Activated B cell treated with CpG ODN at 0.5 μM for 24 hours (primary cell): ENCODE measurements at regions not wholly inside any gene's neighbourhood (a gene's known extent, or its start where the extent isn't known, plus 50 kb on each side); places are given as distances from the start of the nearest gene placed in this dataset.

Experiments
- ATAC-seq: fragments of 200-7000 bp; cut with Tn5 transposase; one replicate; pipeline ENCODE4 v1.10.0; 2021; ENCODE audit warnings: low read depth, mild to moderate bottlenecking, moderate library complexity
- CTCF ChIA-PET: fragments of 350-600 bp; sonication (Branson Sonifier 250); formaldehyde crosslinking; loops from one replicate; lab custom pipeline; 2021; ENCODE audit warnings: antibody characterized with exemption; lab: Charles Lee
- POLR2A ChIA-PET: fragments of 350-600 bp; sonication (Branson Sonifier 250); formaldehyde crosslinking; loops from one replicate; lab custom pipeline; 2021; ENCODE audit warnings: antibody characterized with exemption; lab: Charles Lee
- DNase-seq: peaks from one replicate; pipeline ENCODE4 v3.0.0; 2022
- H3K27ac Mint-ChIP-seq: one replicate; pipeline ENCODE4 v1.8.0; 2020; ENCODE audit warnings: mixed read lengths
- H3K27me3 Mint-ChIP-seq: one replicate; pipeline ENCODE4 v1.8.0; 2021; ENCODE audit warnings: mixed read lengths
- H3K36me3 Mint-ChIP-seq: one replicate; pipeline ENCODE4 v1.8.0; 2021; ENCODE audit warnings: low read depth, mixed read lengths
- H3K4me1 Mint-ChIP-seq: one replicate; pipeline ENCODE4 v1.8.0; 2021; ENCODE audit warnings: mixed read lengths
- H3K4me3 Mint-ChIP-seq: one replicate; pipeline ENCODE4 v1.8.0; 2020; ENCODE audit warnings: mild to moderate bottlenecking, mixed read lengths
- H3K9me3 Mint-ChIP-seq: one replicate; pipeline ENCODE4 v1.8.0; 2020; ENCODE audit warnings: mixed read lengths
- CTCF ChIP-seq: fragments of 200-600 bp; IDR thresholded peaks from one replicate; pipeline ENCODE4 v1.8.0; 2022; ENCODE audit warnings: antibody characterized with exemption, mild to moderate bottlenecking
- intact Hi-C: fragments of 100-400 bp; cut with micrococcal nuclease; formaldehyde crosslinking; loops from one replicate; pipeline ENCODE4 v1.15.1; 2024

DNA sequence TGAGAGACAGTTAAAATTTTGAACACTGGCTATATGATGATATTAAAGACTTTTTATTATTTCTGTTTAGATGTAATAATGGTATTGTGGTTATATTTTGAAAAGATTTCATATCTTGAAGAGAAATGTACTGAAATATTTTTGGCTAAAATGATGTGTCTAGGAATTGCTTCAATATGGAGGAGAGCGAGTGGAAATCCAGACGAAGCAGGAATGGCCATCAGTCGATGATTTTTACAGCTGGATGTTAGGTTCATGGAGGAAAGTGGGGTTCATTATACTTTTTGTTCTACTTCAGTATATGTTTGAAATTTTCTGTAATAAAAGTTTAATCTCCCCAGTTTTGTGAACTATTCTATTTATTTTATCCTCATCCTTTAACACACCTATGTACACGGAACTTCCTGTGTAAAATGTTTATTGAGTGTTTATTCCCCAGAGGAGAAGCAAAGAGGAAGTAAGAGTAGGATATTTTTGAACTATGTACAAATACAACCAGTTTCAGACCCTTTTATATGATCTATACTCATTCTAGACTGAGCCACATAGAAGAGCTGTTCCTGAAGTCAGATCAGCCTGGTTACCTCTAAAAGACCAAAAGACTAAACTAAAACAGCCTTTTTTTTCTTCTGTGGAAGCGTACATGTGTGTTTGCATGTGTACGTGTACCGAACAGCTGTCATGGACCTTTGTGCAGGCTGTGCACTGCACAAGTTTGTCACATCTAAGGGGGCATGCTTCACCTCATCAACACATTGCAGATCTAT is 211.0 kb upstream of the NUDT4 start:
- intact Hi-C loops, result loop anchor here (1.0 to 5.0 kb wide), 8 partner anchors 18 to 239 kb away; partner anchors contain the start of genes EEA1 and NUDT4
- Mint-ChIP-seq H3K4me1 (peaks cover 60% of the 10 kb centered on the region), H3K9me3 (no peaks in the 10 kb centered on the region), H3K27ac (peak overlapping the region; percentile 80), H3K4me3 (peak overlapping the region; percentile 80), H3K36me3 (no peaks in the 10 kb centered on the region), H3K27me3 (no peaks in the 10 kb centered on the region)
- DNase-seq, result no peak
- CTCF ChIA-PET, result interaction anchor here (1.3 to 2.5 kb wide), 2 partner anchors 28 to 68 kb away, joined by 6 to 8 read pairs; no protein-coding TSS in a partner anchor
- peak; percentile 70 for ATAC-seq
- no peak for TF ChIP-seq CTCF
- POLR2A ChIA-PET, result interaction anchor here (0.9 to 1.8 kb wide), 3 partner anchors 11 to 28 kb away, joined by 5 to 16 read pairs (median 9); no protein-coding TSS in a partner anchor

DNA sequence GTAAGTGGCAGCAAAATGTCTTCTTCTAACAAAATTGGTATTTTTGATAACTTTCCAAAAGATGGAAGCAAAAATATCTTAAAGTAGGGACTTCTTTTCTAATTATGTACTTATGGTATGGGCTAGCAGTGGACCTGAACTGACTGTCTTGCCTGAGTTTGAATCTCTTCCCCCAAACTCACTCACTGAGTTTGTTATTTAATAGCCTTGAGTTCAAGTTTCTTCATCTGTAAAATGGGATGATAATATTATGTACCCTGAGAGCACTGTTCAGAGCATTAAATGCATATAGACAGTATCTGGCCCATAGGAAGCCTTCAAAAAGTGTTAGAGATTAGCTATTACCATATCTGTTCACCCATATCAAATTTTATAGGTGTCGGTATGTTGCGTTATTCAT is 210.4 kb upstream of the NUDT4 start:
- no peaks in the 10 kb centered on the region for H3K9me3 Mint-ChIP-seq
- H3K4me1 Mint-ChIP-seq, result peaks cover 60% of the 10 kb centered on the region
- H3K27me3 Mint-ChIP-seq, result no peaks in the 10 kb centered on the region
- ChIA-PET POLR2A (interaction anchor here (0.7 to 1.8 kb wide), 4 partner anchors 17 to 269 kb away, joined by 4 to 16 read pairs (median 7); partner anchors contain the start of gene EEA1), CTCF (interaction anchor here (1.3 to 2.5 kb wide), 2 partner anchors 28 to 69 kb away, joined by 6 to 8 read pairs; no protein-coding TSS in a partner anchor)
- ATAC-seq (peak; percentile 28), DNase-seq (no peak)
- intact Hi-C loops, result loop anchor here (1.0 to 5.0 kb wide), 8 partner anchors 17 to 240 kb away; partner anchors contain the start of genes EEA1 and NUDT4
- H3K27ac Mint-ChIP-seq, result peak overlapping the region; percentile 80
- no peaks in the 10 kb centered on the region for H3K36me3 Mint-ChIP-seq
- H3K4me3 Mint-ChIP-seq, result peak overlapping the region; percentile 80
- no peak for TF ChIP-seq CTCF

DNA sequence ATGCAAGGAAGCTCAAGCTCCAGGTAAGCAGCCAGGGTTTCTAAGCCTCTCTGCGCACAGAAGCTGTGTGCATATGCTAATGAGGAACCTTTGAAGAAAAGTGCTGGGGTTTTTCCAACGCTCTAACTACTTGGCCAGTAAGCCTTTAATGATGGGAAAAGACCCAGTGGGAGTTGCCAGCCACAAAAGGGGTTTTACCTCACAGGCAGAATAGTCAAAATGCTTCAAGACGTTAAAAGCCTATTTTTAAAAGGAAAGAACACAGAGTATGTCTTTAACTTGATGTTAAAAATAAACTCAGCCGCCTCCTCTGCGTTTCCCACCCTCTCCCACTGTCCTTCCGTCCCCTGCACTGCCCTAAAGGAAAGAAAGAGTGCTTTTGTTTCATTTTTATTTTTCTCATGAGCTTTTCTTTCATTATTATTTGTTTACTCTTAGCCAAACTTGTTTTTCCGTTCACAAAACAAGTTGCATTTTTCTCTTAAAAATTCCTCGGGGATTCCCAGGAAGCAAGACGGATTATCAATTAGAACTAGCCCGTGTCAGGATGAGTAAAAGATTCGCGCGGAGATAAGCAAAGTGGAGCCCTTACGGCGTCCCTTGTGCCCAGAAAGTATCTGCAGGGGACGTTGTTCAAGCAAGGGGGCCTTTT is 209.8 kb upstream of the NUDT4 start:
- no peak for DNase-seq
- ATAC-seq, result peak; percentile 80
- intact Hi-C loops, result loop anchor here (1.0 to 5.0 kb wide), 8 partner anchors 16 to 241 kb away; partner anchors contain the start of genes EEA1 and NUDT4
- Mint-ChIP-seq H3K36me3 (no peaks in the 10 kb centered on the region), H3K4me1 (peaks cover 60% of the 10 kb centered on the region), H3K4me3 (peak overlapping the region; percentile 80), H3K27ac (peak overlapping the region; percentile 80), H3K9me3 (no peaks in the 10 kb centered on the region), H3K27me3 (no peaks in the 10 kb centered on the region)
- no peak for TF ChIP-seq CTCF
- ChIA-PET CTCF (interaction anchor here (1.3 to 2.5 kb wide), 2 partner anchors 29 to 70 kb away, joined by 6 to 8 read pairs; no protein-coding TSS in a partner anchor), POLR2A (interaction anchor here (0.7 to 1.8 kb wide), 5 partner anchors 17 to 269 kb away, joined by 3 to 16 read pairs (median 5); partner anchors contain the start of gene EEA1)

DNA sequence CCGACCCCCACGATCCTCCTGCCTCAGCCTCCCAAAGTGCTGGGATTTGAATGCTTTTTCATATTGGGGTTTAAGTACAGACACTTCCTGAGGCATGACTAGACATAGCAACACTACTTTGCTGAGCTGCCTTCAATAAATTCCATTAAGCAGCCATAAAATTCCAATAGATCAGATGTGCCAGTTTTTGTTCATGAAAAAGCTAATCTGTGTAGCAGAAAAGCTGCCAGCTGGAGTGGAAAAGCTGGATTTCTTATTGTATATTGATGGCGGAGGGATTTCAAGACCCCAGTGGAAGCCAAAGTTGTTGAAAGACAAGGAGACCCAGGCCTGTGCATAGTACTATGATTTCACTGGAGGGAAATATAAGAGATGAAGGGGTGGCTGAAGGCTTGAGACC is 209.0 kb upstream of the NUDT4 start:
- Mint-ChIP-seq H3K9me3 (no peaks in the 10 kb centered on the region), H3K36me3 (no peaks in the 10 kb centered on the region), H3K4me1 (peaks cover 53% of the 10 kb centered on the region), H3K27me3 (no peaks in the 10 kb centered on the region), H3K27ac (no peak overlapping the region), H3K4me3 (no peak overlapping the region)
- ChIA-PET POLR2A (interaction anchor here (0.9 kb wide), 1 partner anchor 181 kb away, joined by 3 read pairs; no protein-coding TSS in a partner anchor), CTCF (interaction anchor here (2.5 kb wide), 1 partner anchor 70 kb away, joined by 8 read pairs; no protein-coding TSS in a partner anchor)
- DNase-seq (no peak), ATAC-seq (no peak)
- intact Hi-C loops, result loop anchor here (5.0 kb wide), 3 partner anchors 79 to 241 kb away; partner anchors contain the start of gene EEA1
- no peak for TF ChIP-seq CTCF
